Epithelial cell of prostate (primary cell): ENCODE measurements at regions not wholly inside any gene's neighbourhood (a gene's known extent, or its start where the extent isn't known, plus 50 kb on each side); places are given as distances from the start of the nearest gene placed in this dataset.
"Not testable (repeated sequence)": the region's sequence is repeated elsewhere in the genome, so short reads cannot be mapped to it uniquely, and the experiment has no call there.

Experiments
- DNase-seq: peaks from one replicate; pipeline ENCODE4 v3.0.0-alpha.2; 2011; ENCODE audit warnings: low read depth, low spot score
- H3K27ac ChIP-seq: fragments of 450-650 bp; 2 replicates; pipeline ENCODE4 v1.5.1; 2017; ENCODE audit warnings: mild to moderate bottlenecking

DNA sequence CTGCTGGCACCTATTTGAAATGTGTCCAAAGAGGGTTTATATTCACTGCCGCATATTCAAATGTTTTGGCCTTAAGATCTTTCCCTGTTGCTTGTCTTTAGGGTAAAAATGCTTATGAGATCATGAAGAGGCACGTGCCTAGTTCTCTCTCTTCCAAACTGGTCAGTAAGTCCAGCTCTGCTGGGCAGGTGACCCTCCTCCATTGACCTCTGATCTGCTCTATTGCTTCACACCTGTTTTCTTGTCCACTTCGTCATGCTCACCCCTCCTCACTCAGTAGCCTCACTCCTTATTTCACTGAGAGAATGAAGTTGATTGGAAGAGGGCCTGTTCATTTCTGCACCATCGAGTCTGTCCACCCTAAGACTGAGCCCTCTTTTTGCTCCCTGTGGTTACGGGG, 140.5 kb upstream of the COBL start:
- no peak overlapping the region for H3K27ac ChIP-seq
- DNase-seq = no peak

DNA sequence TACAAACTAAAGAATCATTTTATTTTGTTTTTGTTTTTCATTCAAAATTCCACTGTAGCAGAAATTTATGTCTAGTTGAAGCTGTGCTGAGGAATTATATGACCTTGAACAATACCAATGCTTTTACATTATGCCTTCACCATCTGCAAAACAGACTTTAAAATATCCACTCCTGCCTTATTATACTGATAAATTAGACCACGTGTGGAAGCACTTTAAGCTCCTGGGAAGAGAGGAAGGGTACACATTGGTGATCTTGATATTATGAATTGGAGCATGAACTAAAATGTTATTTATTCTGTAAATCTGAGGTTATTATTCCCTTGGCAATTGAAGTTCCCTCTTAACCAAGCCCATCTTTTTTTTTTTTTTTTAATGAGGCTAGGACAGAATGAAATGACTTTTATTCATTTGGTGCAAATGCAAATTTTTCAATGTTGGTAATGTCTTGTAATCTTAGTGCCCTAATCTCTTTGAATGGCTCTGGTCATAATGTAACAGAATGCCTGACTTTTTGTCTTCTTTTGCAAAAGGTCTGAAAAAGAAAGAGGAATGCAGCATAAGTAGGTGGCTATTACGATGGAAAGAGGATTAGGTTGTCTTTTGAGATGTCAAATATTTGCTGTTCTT, 139.9 kb upstream of the COBL start:
- H3K27ac ChIP-seq = no peak overlapping the region
- DNase-seq = no peak

DNA sequence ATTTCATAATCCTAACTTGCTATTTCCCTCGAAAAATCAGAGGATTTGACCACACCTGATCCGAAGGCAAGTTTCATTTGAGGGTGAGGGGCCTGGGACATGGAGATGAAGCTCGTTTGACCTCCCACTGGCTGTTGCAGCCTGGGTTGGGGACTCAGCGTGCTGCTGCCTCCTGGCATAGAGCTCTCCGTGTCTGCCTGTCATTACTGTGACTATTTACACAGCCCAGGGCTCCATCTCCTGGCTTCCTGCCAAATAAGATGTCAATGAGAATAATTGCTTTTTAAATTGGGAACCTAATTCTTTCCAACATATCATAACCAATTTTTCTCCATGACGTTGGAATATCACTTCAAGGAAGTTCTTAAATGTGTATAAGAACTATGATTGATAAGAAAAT, 139.3 kb upstream of the COBL start:
- H3K27ac ChIP-seq = no peak overlapping the region
- no peak for DNase-seq

DNA sequence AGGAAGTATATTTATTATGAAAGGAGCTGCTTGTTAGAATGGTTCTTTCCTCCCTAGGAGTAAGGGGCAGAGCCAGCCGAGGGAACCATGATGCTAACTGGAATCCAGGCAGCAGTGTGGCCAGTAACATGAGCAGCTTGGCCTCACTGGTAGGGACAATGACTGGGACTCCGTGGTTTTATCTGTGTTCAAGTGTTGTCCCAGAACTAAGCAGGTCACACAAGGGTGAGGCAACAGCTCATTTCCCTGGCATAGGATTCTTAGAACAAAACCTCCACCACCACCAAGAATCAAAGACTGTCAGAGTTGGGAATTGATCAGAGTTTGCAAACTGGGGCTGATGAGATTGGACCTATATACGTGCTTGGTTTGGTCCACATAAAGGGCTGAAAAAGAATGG, 138.9 kb upstream of the COBL start:
- H3K27ac ChIP-seq = no peak overlapping the region
- no peak for DNase-seq

DNA sequence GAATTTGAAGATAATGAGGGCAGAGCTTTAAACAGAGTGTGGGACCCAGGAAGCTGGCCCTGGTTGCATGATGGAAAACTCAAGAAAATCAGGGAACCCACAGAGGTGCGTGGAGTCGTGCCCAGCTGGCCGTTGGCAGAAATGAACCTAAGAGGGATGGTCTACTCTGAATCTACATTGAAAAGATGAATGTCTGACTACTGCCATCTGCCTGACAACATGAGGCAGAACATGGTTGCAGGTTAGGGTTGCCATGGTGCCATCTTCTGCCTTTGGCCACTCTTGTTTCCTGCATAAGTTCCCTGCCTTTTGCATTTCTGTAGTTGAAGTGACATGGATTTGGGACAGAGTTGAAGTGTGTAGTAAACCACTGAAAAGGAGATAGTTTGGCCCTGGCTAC, 138.5 kb upstream of the COBL start:
- no peak overlapping the region for H3K27ac ChIP-seq
- DNase-seq = no peak

DNA sequence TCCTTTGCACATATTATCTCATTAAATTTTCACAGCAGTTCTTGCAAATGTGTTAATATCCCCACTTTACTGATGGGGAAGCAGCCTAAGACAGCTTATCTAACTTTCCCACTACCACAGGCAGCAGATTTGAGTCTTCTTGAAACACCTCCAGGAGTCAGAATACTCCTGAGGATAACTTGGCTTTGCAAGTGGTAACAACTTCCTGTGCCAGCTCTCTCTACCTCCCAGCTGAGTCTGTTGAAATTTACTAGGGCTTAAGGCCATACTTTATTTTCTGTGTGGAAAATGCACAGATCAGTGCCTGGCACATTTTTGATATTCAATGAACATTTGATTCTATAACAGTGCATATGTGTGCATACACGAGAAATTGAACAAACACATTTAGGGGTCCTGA, 136.1 kb upstream of the COBL start:
- no peak overlapping the region for H3K27ac ChIP-seq
- DNase-seq = no peak

DNA sequence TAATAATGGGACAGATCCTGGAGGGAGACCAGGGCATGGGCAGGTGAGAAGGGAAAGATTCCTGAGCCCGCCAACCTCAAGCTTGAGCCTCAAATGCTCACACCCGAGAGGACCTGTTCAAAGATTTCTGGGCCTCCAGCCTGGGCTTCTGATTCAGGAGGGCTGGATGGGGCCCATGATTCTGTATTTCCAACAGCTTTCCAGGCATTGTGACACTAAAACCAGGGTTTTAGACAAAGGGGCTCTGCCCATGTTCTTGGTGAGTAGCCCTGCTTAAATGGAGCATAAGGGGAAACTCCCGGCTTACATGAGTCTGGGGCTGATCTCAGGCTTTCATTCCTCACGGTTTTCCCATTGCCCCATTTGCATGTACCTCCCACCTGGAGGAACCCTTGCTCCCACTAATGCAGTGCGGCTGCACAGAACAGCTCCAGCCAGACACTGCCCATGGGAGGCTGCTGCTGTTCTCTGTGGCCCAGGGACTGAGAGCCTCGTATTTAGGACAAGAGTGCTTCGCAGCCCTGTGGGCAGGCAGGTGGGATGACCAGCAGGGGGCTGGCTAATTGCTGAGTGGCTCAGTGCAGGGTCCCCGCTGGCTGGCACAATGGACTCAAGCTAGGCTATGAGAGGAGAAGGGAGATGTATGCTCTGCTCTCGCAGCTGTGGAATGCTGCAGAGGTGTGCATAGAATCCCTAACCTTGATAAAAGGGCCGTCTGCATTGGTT, 135.3 kb upstream of the COBL start:
- DNase-seq = no peak
- no peak overlapping the region for H3K27ac ChIP-seq

DNA sequence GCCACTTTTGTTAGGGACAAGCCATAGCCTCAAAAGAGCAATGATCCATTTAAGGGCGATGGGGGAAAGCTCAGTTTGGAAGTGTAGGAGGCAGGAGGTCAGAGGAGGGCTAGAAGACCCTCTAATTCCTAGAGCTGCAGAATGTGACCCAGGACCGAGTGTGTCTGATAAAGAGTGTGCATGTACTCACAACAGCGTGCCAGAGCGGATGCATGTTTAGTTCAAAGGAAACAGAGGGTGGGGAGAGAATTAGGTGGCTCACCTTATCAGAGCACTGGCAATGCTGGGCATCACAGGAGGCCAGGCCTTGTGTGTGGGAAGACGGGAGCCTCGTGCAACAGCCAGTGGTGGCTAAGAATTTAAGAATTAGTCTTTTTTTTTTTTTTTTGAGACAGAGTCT, 133.9 kb upstream of the COBL start:
- no peak for DNase-seq
- H3K27ac ChIP-seq = no peak overlapping the region

DNA sequence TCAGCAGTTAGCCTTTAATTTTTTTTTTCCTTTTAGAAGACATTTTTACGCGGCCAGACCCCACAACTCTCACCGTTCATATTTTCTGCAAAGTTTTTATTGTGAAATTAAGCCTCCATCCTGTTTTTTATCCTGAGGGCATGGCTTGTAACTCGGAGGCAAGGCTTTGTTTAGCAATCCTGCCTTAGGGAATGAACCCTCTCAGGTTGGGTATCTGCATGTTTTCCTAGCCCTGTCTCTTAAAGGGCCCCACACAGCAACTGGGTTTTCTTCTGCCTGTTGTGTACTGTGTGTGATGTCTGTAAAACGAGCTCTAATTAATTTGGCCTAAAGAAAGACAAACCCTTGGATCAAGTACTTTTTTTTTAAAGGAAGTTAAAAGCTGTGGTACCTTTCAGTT, 130.2 kb upstream of the COBL start:
- no peak overlapping the region for H3K27ac ChIP-seq
- DNase-seq = no peak

DNA sequence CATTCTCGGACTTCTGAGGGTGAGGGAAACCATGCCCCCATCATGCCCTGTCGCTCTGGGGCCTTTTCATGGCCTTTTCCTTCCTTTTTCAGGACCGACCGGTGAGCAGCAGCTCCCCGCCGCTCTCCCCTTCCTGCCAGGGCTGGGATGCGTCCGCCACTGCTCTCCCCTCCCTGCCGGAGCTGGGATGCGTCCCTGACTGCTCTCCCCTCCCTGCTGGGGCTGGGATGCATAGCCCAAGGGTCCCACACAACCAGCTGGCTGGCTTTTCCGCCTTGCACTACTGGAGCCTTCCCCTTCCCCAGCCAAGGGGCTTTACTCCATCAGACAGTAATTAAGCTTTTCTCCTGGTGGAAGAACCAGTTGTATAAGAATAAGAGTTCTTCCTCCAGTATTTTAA, 129.7 kb upstream of the COBL start:
- no peak overlapping the region for H3K27ac ChIP-seq
- DNase-seq = no peak

DNA sequence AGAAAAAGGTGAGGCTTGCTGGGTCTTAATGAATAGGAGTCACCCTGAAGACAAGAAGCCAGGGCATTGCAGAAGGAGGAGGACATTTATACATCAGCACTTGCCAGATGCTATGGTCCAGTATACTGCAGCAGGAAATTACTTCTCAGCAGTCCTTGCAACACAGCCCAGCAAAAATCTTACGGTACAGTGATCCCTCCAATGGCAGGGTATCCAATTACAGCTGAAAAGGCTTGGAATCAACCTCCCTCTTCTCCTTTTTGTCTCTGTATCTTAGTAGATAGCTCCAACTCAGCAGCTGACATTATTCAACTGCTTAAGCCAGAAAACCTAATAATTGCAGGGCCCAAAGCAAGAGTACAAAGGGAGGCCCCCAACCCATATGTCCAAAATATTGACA, 128.3 kb upstream of the COBL start:
- H3K27ac ChIP-seq = no peak overlapping the region
- DNase-seq = no peak

DNA sequence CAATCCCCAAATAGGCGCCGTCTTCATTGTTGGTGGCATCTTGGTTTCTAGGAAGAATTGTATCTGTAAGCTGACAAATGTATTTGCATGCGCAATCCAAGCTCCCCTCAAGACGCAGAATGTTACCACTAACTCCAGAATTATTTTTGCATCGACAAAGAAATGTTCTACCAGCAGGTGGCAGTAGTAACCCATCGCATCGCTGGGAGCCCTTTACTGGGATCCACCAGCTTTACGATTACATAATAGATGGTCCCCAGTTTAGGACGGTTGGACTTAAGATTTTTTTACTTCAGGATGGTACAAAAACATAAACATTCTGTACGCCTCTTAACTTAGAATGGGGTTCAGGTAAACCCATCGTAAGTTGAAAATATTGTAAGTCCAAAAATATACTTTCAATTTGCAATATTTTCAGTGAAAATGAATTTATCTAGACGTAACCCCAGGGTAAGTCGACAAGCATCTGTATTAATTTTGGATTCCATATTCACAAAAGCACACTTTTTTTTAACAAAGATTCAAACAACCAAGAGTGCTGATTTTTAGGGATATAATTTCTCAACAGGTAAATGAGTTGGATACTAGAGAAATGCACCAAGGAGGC, 114.0 kb upstream of the COBL start:
- DNase-seq = no peak
- no peak overlapping the region for H3K27ac ChIP-seq

DNA sequence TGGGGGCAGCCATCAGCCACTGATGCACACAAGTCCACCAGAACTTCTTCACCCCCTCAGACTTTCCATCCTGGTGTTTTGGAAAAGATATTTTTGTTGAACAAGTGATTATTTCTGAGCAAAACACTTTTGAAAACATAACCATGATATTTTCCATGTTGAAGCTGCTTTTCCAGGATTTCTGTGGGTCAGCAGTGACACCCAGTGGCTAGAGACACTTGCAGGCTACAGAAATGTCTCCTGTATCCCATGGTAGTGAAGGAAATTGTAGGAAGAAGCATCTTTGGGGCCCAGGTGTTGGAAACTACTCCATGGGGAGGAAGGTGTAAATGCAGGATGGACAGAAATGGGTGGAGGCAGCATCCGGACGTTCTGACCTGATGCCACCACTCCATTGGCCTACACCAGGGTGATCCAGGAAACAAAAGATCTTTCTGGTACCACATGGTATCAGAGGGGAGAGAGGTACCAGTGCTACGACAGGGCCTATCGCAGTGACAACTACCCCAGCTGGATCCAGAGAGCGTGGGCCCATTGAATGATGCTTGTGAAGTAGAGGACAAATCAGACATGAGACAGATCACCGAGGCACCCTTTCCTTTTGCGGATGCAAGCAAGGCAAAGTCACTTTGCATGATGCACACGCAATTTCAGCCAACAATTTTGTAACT, 111.7 kb upstream of the COBL start:
- DNase-seq = no peak
- H3K27ac ChIP-seq = no peak overlapping the region

DNA sequence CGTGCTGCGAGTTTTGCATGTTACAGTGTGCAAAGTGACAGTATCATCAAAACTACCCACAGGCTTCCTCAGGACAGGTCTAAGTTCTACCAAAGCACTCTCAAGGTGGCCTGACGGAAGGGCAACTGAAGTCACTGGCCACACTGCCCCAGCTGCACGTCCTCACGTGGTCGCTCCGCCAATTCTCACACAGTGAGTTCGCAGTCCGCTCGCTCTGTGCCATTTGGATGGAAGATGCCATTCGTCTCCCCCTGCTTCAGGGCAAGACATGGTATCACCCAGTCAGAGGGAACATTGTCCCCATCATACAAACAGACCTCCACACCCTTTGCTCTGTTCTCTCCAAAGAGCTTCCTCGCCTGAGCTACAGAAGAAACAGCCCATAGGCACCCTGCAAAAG, 109.6 kb upstream of the COBL start:
- DNase-seq = no peak
- H3K27ac ChIP-seq = no peak overlapping the region

DNA sequence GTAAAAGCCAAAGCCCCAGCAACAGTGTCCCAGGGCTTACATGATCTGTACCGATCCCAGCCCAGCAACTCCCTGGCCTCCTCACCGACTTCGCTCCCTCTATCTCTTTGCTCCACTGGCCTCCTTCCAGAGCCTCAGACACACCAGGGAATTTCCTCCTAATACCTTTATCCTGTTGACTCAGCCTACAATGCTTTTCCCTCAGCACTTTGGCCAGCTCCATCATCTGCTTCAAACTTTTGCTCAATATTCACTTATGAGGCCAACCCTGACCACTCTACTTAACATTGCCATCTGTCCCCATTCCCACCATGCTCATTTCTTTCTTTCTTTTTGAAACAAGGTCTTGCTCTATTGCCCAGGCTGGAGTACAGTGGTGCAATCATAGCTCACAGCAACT, 93.3 kb upstream of the COBL start:
- DNase-seq, H3K27ac ChIP-seq: not testable (repeated sequence)

DNA sequence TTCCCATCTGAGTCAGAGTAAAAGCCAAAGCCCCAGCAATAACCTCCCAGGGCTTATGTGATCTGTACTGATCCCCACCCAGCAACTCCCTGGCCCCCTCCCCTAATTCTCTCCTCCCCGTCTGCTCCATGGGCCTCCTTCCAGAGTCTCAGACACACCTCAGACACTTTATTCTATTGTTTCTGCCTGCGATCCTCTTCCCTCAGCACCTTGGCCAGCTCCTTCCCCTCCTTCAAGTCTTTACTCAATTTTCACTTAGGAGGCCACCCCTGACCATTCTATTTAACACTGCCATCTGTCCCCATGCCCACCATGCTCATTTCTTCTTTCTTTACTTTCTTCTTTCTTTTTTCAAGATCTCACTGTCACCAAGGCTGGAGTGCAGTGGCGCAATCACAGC, 81.0 kb upstream of the COBL start:
- DNase-seq, H3K27ac ChIP-seq: not testable (repeated sequence)

DNA sequence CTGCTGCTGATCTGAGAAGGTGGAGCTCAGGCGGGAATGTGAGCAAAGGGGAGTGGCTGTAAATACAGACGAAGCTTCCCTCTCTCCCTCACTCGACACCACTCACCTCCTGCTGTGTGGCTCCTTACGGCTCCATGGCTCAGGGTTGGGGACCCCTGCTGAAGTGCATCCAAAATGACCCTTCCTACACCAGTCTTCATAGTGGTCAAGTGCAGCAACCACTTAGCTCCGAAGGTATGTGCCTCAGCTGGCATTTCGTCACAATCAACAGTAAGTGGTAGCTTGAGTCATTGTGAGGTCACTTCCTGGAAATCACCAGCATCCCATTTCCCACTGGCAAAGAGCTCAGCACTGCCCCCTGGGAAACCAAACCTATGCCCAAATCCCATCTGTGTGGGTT, 76.4 kb upstream of the COBL start:
- H3K27ac ChIP-seq, DNase-seq: not testable (repeated sequence)

DNA sequence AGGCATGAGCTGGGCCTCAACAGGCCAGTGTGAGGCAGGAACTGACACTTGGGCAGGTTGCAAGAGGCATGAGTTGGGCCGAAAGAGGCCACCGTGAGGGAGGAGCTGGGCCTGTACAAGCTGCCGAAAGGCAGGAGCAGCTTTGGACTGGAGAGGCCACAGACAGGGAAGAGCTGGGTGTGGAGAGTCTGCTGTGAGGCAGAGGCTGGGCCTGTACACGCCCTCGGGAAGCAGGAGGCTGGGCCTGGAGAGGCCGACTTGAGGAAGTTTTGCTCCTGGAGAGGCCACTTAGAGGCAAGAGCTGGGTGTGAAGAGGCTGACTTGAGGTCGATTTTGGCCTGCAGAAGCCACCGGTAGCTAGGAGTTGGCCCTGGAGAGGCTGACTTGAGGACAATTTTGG, 73.3 kb upstream of the COBL start:
- DNase-seq, H3K27ac ChIP-seq: not testable (repeated sequence)

DNA sequence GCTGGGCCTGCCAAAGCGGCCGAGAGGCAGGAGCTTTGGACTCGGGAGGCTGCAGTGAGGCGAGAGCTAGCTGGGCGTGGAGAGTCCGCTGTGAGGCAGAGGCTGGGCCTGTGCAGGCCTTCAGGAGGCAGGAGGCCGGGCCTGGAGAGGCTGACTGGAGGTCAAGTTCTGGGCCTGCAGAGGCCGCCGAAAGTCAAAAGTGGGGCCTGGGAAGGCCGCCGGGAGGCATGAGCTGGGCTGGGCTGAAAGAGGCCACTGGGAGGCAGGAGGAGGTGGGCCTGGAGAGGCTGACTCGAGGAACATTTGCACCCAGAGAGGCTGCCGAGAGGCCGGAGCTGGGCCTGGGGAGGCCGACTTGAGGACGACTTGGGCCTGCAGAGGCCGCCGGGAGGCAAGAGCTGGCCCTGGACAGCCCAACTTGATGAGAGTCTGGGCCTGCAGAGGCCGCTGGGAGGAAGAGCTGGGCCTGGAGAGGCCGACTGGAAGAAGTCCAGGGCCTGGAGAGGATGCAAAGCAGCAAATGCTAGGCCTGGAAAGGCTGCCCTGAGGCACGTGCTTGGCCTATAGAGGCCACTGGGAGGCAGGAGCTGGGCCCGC, 72.7 kb upstream of the COBL start:
- DNase-seq, H3K27ac ChIP-seq: not testable (repeated sequence)

DNA sequence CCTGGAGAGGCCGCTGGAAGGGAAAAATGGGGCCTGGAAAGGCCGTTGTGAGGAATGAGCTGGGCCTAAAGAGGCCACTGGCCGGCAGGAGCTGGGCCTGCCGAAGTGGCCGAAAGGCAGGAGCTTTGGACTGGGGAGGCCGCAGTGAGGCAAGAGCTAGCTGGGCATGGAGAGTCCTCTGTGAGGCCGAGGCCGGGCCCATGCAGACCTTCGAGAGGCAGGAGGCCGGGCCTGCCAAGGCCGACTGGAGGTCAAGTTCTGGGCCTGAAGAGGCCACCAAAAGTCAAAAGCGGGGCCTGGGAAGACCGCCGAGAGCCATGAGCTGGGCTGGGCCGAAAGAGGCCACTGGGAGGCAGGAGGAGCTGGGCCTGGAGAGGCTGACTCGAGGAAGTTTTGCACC, 71.6 kb upstream of the COBL start:
- not testable (repeated sequence) for H3K27ac ChIP-seq, DNase-seq
